Breast epithelium (tissue), 4 donors: ENCODE measurements at regions not wholly inside any gene's neighbourhood (a gene's known extent, or its start where the extent isn't known, plus 50 kb on each side); places are given as distances from the start of the nearest gene placed in this dataset.

Source experiments
- DNase-seq, 2 donors: peaks; one replicate each; pipeline ENCODE4 v3.0.0-alpha.2; 2019; ENCODE audit warnings: low spot score in 2 of 2
- H3K27ac ChIP-seq, 2 donors: fragments of 200-600 bp; sonication (generic) in 1 of 2; one replicate each; pipeline ENCODE4 v1.5.1; 2016 to 2019; ENCODE audit warnings: mild to moderate bottlenecking in 1 of 2
- H3K27me3 ChIP-seq, 2 donors: fragments of 200-600 bp; sonication (generic) in 1 of 2; one replicate each; pipeline versions ENCODE4 v1.5.1 to v1.6.0; 2017 to 2019; ENCODE audit warnings: control low read depth in 1 of 2, mild to moderate bottlenecking in 1 of 2
- H3K36me3 ChIP-seq: fragments of 200-600 bp; one replicate; pipeline ENCODE4 v1.5.1; 2019
- H3K4me1 ChIP-seq, 2 donors: fragments of 200-600 bp; sonication (generic); one replicate each; pipeline ENCODE4 v1.5.1; 2016 to 2019; ENCODE audit warnings: control low read depth in 1 of 2
- H3K4me3 ChIP-seq, 3 donors: fragments of 200-600 bp; sonication (generic); 1 replicate in 2 of 3; 2 replicates in 1 of 3; pipeline ENCODE4 v1.5.1; 2016 to 2019; ENCODE audit warnings: mild to moderate bottlenecking in 3 of 3, moderate library complexity in 2 of 3
- H3K9me3 ChIP-seq, 2 donors: fragments of 200-600 bp; sonication (generic) in 1 of 2; one replicate each; pipeline ENCODE4 v1.5.1; 2016 to 2019; ENCODE audit warnings: control low read depth in 1 of 2
- POLR2A ChIP-seq: fragments of 450-650 bp; IDR thresholded peaks from one replicate; pipeline ENCODE4 v1.6.1; 2016; ENCODE audit warnings: antibody characterized with exemption, mild to moderate bottlenecking, moderate library complexity
- POLR2AphosphoS5 ChIP-seq, 3 donors: sonication (generic); formaldehyde crosslinking; IDR thresholded peaks; one replicate each; pipeline ENCODE4 v1.6.1; 2017; ENCODE audit warnings: antibody characterized with exemption in 3 of 3
- intact Hi-C: fragments of 100-400 bp; cut with DNase I; formaldehyde crosslinking; loops from one replicate; pipeline ENCODE4 v1.15.1; 2023; ENCODE audit warnings: low total_unique reads
- TF ChIP-seq, protein P1 (sequence below), 3 donors: fragments of 450-650 bp; IDR thresholded peaks; one replicate each; pipeline ENCODE4 v1.5.1; 2016 to 2017; ENCODE audit warnings: antibody characterized with exemption in 3 of 3, mild to moderate bottlenecking in 3 of 3, moderate library complexity in 3 of 3

DNA sequence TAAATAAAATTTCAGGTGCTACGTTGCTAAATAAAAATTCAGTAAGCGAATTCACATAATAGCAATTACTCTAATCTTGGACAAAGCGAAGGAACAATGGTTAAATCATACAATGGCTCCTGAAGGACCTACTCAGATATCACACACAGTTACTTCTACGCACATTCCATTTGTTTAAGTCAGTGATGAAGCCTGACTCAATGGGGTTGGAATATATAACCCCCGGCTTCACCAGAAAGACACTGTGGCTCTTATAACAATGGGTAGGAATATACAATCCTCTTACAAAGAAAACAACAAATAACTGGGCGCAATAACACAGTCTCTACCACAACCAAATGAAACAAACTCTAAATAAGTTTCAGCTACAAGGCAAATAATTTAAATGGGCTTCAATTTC is 349.5 kb downstream of the IRS1 start:
- TF ChIP-seq, protein P1, sequence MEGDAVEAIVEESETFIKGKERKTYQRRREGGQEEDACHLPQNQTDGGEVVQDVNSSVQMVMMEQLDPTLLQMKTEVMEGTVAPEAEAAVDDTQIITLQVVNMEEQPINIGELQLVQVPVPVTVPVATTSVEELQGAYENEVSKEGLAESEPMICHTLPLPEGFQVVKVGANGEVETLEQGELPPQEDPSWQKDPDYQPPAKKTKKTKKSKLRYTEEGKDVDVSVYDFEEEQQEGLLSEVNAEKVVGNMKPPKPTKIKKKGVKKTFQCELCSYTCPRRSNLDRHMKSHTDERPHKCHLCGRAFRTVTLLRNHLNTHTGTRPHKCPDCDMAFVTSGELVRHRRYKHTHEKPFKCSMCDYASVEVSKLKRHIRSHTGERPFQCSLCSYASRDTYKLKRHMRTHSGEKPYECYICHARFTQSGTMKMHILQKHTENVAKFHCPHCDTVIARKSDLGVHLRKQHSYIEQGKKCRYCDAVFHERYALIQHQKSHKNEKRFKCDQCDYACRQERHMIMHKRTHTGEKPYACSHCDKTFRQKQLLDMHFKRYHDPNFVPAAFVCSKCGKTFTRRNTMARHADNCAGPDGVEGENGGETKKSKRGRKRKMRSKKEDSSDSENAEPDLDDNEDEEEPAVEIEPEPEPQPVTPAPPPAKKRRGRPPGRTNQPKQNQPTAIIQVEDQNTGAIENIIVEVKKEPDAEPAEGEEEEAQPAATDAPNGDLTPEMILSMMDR (IDR thresholded peaks at IDR 0.05) = no peak
- TF ChIP-seq POLR2A (no peak), POLR2AphosphoS5 (IDR thresholded peaks at IDR 0.05) (no peak)
- intact Hi-C loops = no loop called here
- H3K9me3 ChIP-seq = peaks cover 0 to 5% of the 10 kb centered on the region in 2 donors
- DNase-seq = no peak
- H3K27ac ChIP-seq = no peak overlapping the region
- H3K36me3 ChIP-seq = no peaks in the 10 kb centered on the region
- no peaks in the 10 kb centered on the region for H3K27me3 ChIP-seq
- no peak overlapping the region for H3K4me3 ChIP-seq
- no peaks in the 10 kb centered on the region for H3K4me1 ChIP-seq

DNA sequence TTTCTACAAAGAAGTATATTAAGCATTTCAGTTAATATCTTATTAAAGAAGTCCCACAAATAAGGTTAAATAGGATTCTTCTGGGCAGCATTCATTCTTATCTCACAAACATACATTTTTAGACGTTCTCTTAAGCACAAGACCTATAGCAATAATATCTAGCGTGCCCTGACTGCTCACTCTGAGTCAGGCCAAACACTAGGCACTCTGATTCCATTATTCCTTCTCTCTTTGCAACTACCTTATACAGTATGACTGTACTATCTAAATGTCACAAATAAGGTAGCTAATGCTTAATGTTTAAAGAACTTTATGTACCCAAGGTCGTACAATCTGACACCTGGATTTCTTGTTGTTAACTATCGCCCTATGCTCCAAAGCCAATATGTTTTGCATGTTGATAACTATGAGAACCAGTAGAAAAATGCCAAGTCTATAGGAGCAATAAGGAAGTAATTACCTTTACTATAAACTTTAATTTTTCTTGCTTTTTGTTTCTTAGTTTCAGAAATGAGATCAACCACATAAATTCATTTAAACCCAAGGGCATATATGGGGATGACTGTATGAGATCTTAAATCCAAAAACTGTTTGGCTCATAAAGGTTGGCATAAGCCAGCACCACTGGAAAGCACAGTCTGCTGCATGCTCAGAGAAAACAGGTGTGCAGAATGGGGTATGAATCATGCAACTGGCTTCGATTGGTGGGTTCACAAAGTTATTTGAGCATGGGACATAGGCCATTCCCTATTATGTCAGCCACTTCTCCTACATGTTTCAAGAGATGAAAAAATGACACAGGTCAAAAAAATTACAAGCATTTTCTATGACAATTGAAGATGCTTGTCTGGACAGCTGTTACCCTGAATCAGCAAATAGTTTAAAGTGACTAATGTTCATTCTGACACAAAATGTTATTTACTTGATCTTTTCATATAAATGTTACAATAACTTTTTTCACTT is 352.0 kb downstream of the IRS1 start:
- Histone ChIP-seq H3K4me3 (no peak overlapping the region), H3K4me1 (no peaks in the 10 kb centered on the region), H3K27me3 (no peaks in the 10 kb centered on the region), H3K27ac (no peak overlapping the region), H3K36me3 (no peaks in the 10 kb centered on the region), H3K9me3 (peaks cover 0 to 4% of the 10 kb centered on the region in 2 donors)
- TF ChIP-seq, protein P1 (IDR thresholded peaks at IDR 0.05) = no peak
- TF ChIP-seq POLR2A (no peak), POLR2AphosphoS5 (IDR thresholded peaks at IDR 0.05) (no peak)
- intact Hi-C loops = loop anchor here (5.0 kb wide), 1 partner anchor 740 kb away; no protein-coding TSS in a partner anchor
- no peak for DNase-seq

DNA sequence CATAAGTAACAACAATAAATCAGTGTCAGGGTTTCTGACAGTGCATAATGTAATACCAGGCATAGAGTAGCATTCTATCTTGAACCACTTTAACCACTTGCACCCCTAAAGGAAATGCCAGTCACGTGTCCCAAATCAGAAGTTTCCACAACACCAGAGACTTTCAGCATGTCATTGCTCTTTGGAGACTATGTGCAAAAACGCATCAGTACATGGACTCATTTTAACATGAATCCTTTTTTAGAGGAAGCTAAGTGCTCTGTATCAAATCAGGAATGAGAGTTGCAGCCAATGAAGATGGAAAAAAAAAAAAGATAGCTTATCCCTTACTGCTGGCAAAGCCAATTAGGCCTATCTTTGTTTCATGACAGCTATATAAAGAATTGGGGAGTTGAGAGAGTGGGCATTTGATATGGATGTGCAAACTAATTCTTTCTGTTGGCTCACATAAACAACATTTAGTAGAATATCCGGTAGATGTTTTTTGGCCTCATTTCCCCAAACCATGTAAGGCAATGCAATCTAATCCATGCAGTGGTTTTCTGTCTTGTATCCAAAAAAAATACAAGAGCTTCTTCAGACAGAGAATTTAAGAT is 353.1 kb downstream of the IRS1 start:
- TF ChIP-seq, protein P1 (IDR thresholded peaks at IDR 0.05) = no peak
- TF ChIP-seq POLR2A (no peak), POLR2AphosphoS5 (IDR thresholded peaks at IDR 0.05) (no peak)
- intact Hi-C loops = loop anchor here (5.0 kb wide), 1 partner anchor 741 kb away; no protein-coding TSS in a partner anchor

DNA sequence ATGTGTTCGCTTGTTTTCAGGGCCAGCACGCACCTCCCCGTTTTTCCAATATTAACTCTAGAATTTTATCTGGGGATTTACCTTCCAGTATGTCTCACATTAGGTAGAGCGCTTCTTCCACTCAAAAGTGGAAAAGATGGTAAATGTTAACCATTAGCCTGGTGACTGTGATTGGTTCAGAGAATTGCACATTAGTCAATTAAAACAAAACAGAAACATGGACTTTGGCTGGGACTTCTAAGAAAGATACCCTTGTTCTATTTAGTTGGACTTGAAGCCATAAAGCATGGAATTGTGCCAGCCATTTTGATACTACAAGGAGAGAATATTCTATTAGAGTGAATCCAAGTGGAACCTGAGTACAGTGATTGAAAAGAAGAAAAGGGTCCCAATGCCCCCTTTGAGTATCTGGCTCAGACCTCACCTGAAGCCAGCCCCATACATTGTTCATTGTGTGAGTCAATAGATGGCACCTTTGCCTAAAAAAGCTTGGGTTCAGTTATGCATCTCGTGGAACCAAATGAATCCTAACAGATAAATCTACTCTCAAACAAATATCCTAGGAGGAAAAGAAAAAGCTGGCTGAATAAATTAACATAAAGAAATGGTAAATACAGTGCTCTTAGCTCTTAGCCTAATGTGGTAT is 354.3 kb downstream of the IRS1 start:
- Histone ChIP-seq H3K4me3 (no peak overlapping the region), H3K27me3 (no peaks in the 10 kb centered on the region), H3K27ac (no peak overlapping the region), H3K4me1 (no peaks in the 10 kb centered on the region), H3K9me3 (no peaks in the 10 kb centered on the region), H3K36me3 (no peaks in the 10 kb centered on the region)
- intact Hi-C loops = loop anchor here (5.0 kb wide), 1 partner anchor 742 kb away; no protein-coding TSS in a partner anchor
- TF ChIP-seq POLR2A (no peak), POLR2AphosphoS5 (IDR thresholded peaks at IDR 0.05) (no peak)
- TF ChIP-seq, protein P1 (IDR thresholded peaks at IDR 0.05) = no peak
- no peak for DNase-seq

More for the DNA sequence above, 353.1 kb downstream of the IRS1 start:
- Histone ChIP-seq H3K36me3 (no peaks in the 10 kb centered on the region), H3K4me1 (no peaks in the 10 kb centered on the region), H3K27ac (no peak overlapping the region), H3K4me3 (no peak overlapping the region), H3K27me3 (no peaks in the 10 kb centered on the region), H3K9me3 (no peaks in the 10 kb centered on the region)
- no peak for DNase-seq
